PC-9 (cell line): ENCODE measurements at regions not wholly inside any gene's neighbourhood (a gene's known extent, or its start where the extent isn't known, plus 50 kb on each side); places are given as distances from the start of the nearest gene placed in this dataset.

Source experiments
- BruUV-seq: library from RNA; stranded (reverse); fragments of 400-500 nt; replicated peaks from 2 replicates; lab custom pipeline; 2021; lab: Mats Ljungman, UMichigan
- CTCF ChIA-PET: fragments of 300-600 bp; sonication (Branson Sonifier 250); formaldehyde crosslinking; loops from one replicate; lab custom pipeline; 2022; ENCODE audit warnings: antibody characterized with exemption; lab: Charles Lee
- POLR2A ChIA-PET: fragments of 300-600 bp; sonication (Branson Sonifier 250); formaldehyde crosslinking; loops from one replicate; lab custom pipeline; 2022; ENCODE audit warnings: antibody characterized with exemption; ENCODE audit not compliant: unreplicated experiment; lab: Charles Lee
- DNase-seq, 2 experiments: peaks; one replicate each; pipeline versions ENCODE4 v3.0.0 to v3.0.0-alpha.2; 2015 to 2022; ENCODE audit warnings: mixed read lengths in 1 of 2
- H2AFZ ChIP-seq: fragments of 200-600 bp; sonication (generic); 2 replicates; pipeline ENCODE4 v1.8.1; 2017; ENCODE audit warnings: antibody characterized with exemption
- H3F3A ChIP-seq: fragments of 200-600 bp; sonication (generic); 2 replicates; pipeline ENCODE4 v1.8.1; 2017; ENCODE audit warnings: antibody characterized with exemption, mild to moderate bottlenecking, low read depth; ENCODE audit not compliant: insufficient read depth
- H3K27ac ChIP-seq: fragments of 200-600 bp; sonication (generic); 2 replicates; pipeline ENCODE4 v1.6.1; 2016; ENCODE audit warnings: mixed run types
- H3K27me3 ChIP-seq: fragments of 200-600 bp; sonication (generic); 2 replicates; pipeline ENCODE4 v1.6.1; 2016; ENCODE audit warnings: low read depth, mixed run types; ENCODE audit not compliant: insufficient read depth
- H3K36me3 ChIP-seq: fragments of 200-600 bp; sonication (generic); 2 replicates; pipeline ENCODE4 v1.6.1; 2016; ENCODE audit warnings: low read depth, mixed run types
- H3K4me1 ChIP-seq: fragments of 200-600 bp; sonication (generic); replicated peaks from 2 replicates; pipeline ENCODE4 v1.6.1; 2016; ENCODE audit warnings: mixed run types; ENCODE audit not compliant: insufficient read depth
- H3K4me2 ChIP-seq: fragments of 200-600 bp; sonication (generic); 2 replicates; pipeline ENCODE4 v1.6.1; 2017; ENCODE audit warnings: mixed run types
- H3K4me3 ChIP-seq: fragments of 200-600 bp; sonication (generic); 2 replicates; pipeline ENCODE4 v1.6.1; 2016; ENCODE audit warnings: mixed run types
- H3K79me2 ChIP-seq: fragments of 200-600 bp; sonication (generic); 2 replicates; pipeline ENCODE4 v1.6.1; 2017; ENCODE audit warnings: low read depth, mixed run types
- H3K9me2 ChIP-seq: fragments of 200-600 bp; sonication (generic); 2 replicates; pipeline ENCODE4 v1.8.1; 2017; ENCODE audit warnings: mild to moderate bottlenecking; ENCODE audit not compliant: insufficient read depth
- H3K9me3 ChIP-seq: fragments of 200-600 bp; sonication (generic); 2 replicates; pipeline ENCODE4 v1.8.1; 2016; ENCODE audit warnings: low read depth; ENCODE audit not compliant: insufficient read depth
- H4K20me1 ChIP-seq: fragments of 200-600 bp; sonication (generic); 2 replicates; pipeline ENCODE4 v1.8.1; 2017; ENCODE audit not compliant: insufficient read depth
- CTCF ChIP-seq: fragments of 200-600 bp; sonication (generic); conservative IDR thresholded peaks from 2 replicates; pipeline ENCODE4 v1.6.1; 2017; ENCODE audit warnings: mixed run types, antibody characterized with exemption, mild to moderate bottlenecking, moderate library complexity
- EZH2 ChIP-seq: fragments of 200-600 bp; sonication (generic); IDR thresholded peaks from 2 replicates; pipeline ENCODE4 v1.8.0; 2017; ENCODE audit warnings: antibody characterized with exemption, low read depth
- intact Hi-C: fragments of 100-400 bp; cut with micrococcal nuclease; formaldehyde crosslinking; loops from one replicate; pipeline ENCODE4 v1.10.0; 2022; ENCODE audit not compliant: unreplicated experiment

GRCh38 chr4:178196751-178197374, 754.6 kb upstream of the AGA start:
- no peaks in the 10 kb centered on the region for H3K4me1 ChIP-seq
- no peak for DNase-seq
- H3K27ac ChIP-seq, result no peak overlapping the region
- intact Hi-C loops, result no loop called here
- ChIA-PET CTCF (no interaction called here), POLR2A (no interaction called here)
- TF ChIP-seq CTCF (no peak), EZH2 (no peak)
- H3K79me2 ChIP-seq, result no peaks in the 10 kb centered on the region
- no peaks in the 10 kb centered on the region for H3K9me2 ChIP-seq
- BruUV-seq, result no TSS peak
- no peaks in the 10 kb centered on the region for H3K27me3 ChIP-seq
- H3K4me2 ChIP-seq, result no peak overlapping the region
- no peak overlapping the region for H3K4me3 ChIP-seq
- no peaks in the 10 kb centered on the region for H3K36me3 ChIP-seq
- H4K20me1 ChIP-seq, result no peaks in the 10 kb centered on the region
- no peaks in the 10 kb centered on the region for H3K9me3 ChIP-seq
- no peaks in the 10 kb centered on the region for H3F3A ChIP-seq
- no peak overlapping the region for H2AFZ ChIP-seq

GRCh38 chr4:178198691-178199090, 756.5 kb upstream of the AGA start:
- no peaks in the 10 kb centered on the region for H4K20me1 ChIP-seq
- BruUV-seq, result no TSS peak
- H3K4me3 ChIP-seq, result no peak overlapping the region
- no peaks in the 10 kb centered on the region for H3F3A ChIP-seq
- POLR2A ChIA-PET, result no interaction called here
- H3K27ac ChIP-seq, result no peak overlapping the region
- no peak overlapping the region for H3K4me2 ChIP-seq
- TF ChIP-seq EZH2 (no peak), CTCF (no peak)
- H3K9me2 ChIP-seq, result no peaks in the 10 kb centered on the region
- intact Hi-C loops, result loop anchor here (1.0 kb wide), 1 partner anchor 32 kb away; no protein-coding TSS in a partner anchor
- no peaks in the 10 kb centered on the region for H3K36me3 ChIP-seq
- CTCF ChIA-PET, result no interaction called here
- DNase-seq, result peak in 1 of 2 experiments; percentile 38
- H3K79me2 ChIP-seq, result no peaks in the 10 kb centered on the region
- no peaks in the 10 kb centered on the region for H3K9me3 ChIP-seq
- no peaks in the 10 kb centered on the region for H3K4me1 ChIP-seq
- no peaks in the 10 kb centered on the region for H3K27me3 ChIP-seq
- no peak overlapping the region for H2AFZ ChIP-seq

- Histone ChIP-seq H3K36me3 (no peaks in the 10 kb centered on the region), H3K9me3 (no peaks in the 10 kb centered on the region), H3F3A (no peaks in the 10 kb centered on the region), H3K4me1 (no peaks in the 10 kb centered on the region), H3K4me2 (no peak overlapping the region), H3K27ac (no peak overlapping the region), H3K79me2 (no peaks in the 10 kb centered on the region), H2AFZ (no peak overlapping the region), H3K9me2 (no peaks in the 10 kb centered on the region), H4K20me1 (no peaks in the 10 kb centered on the region), H3K27me3 (no peaks in the 10 kb centered on the region), H3K4me3 (no peak overlapping the region)
- intact Hi-C loops, result no loop called here
- no TSS peak for BruUV-seq
- ChIA-PET POLR2A (no interaction called here), CTCF (no interaction called here)
- no peak for DNase-seq
- no peak for TF ChIP-seq EZH2
- no peak for TF ChIP-seq CTCF
Measured at GRCh38 chr4:178202422-178202821, 760.2 kb upstream of the AGA start.
